Fibroblast of lung (primary cell): ENCODE measurements at regions not wholly inside any gene's neighbourhood (a gene's known extent, or its start where the extent isn't known, plus 50 kb on each side); places are given as distances from the start of the nearest gene placed in this dataset.

Source experiments
- CTCF ChIP-seq, 2 donors: IDR thresholded peaks in 1 of 2; conservative IDR thresholded peaks in 1 of 2; 1 replicate in 1 of 2; 2 replicates in 1 of 2; pipeline ENCODE4 v1.5.1; 2011 to 2012; ENCODE audit warnings: low read length in 2 of 2, control low read depth in 1 of 2, inconsistent platforms in 1 of 2, low read depth in 1 of 2, mild to moderate bottlenecking in 1 of 2
- EZH2 ChIP-seq: IDR thresholded peaks from 2 replicates; pipeline ENCODE4 v1.5.1; 2012; ENCODE audit warnings: low read length, control low read depth, mild to moderate bottlenecking; ENCODE audit errors: missing control alignments

GRCh38 chr6:125587666-125588632, 161.5 kb upstream of the HEY2 start:
- TF ChIP-seq CTCF (conservative IDR thresholded peaks at IDR 0.05 in 1 of 2, IDR thresholded peaks at IDR 0.05 in 1 of 2; ENCODE audit: low read depth in 1 of 2, low read length in 2 of 2) (no peak), EZH2 (no peak)
